Hepatocyte (in vitro differentiated cells): ENCODE measurements at regions not wholly inside any gene's neighbourhood (a gene's known extent, or its start where the extent isn't known, plus 50 kb on each side); places are given as distances from the start of the nearest gene placed in this dataset.

ENCODE experiments used
- DNase-seq: peaks from one replicate; pipeline ENCODE4 v3.0.0-alpha.2; 2016; ENCODE audit warnings: low spot score
- H2AFZ ChIP-seq: fragments of 200-600 bp; sonication (generic); 2 replicates; pipeline ENCODE4 v1.6.0; 2016; ENCODE audit warnings: antibody characterized with exemption, mild to moderate bottlenecking
- H3K27ac ChIP-seq: fragments of 200-600 bp; sonication (generic); 2 replicates; pipeline ENCODE4 v1.5.1; 2016; ENCODE audit warnings: mild to moderate bottlenecking
- H3K27me3 ChIP-seq: fragments of 200-600 bp; sonication (generic); 2 replicates; pipeline ENCODE4 v1.6.1; 2016
- H3K36me3 ChIP-seq: fragments of 200-600 bp; sonication (generic); replicated peaks from 2 replicates; pipeline ENCODE4 v1.5.1; 2016; ENCODE audit warnings: low read depth; ENCODE audit not compliant: insufficient read depth
- H3K4me1 ChIP-seq: fragments of 200-600 bp; sonication (generic); 2 replicates; pipeline ENCODE4 v1.5.1; 2016; ENCODE audit warnings: mild to moderate bottlenecking, moderate library complexity; ENCODE audit not compliant: insufficient read depth
- H3K4me2 ChIP-seq: fragments of 200-600 bp; sonication (generic); 2 replicates; pipeline ENCODE4 v1.6.0; 2016
- H3K4me3 ChIP-seq: fragments of 200-600 bp; sonication (generic); 2 replicates; pipeline ENCODE4 v1.5.1; 2016; ENCODE audit warnings: mild to moderate bottlenecking
- H3K79me2 ChIP-seq: fragments of 200-600 bp; sonication (generic); 2 replicates; pipeline ENCODE4 v1.6.0; 2017; ENCODE audit warnings: mild to moderate bottlenecking
- H3K9me2 ChIP-seq: fragments of 200-600 bp; sonication (generic); replicated peaks from 2 replicates; pipeline ENCODE4 v1.6.0; 2017; ENCODE audit warnings: mild to moderate bottlenecking; ENCODE audit not compliant: insufficient read depth
- H3K9me3 ChIP-seq: fragments of 200-600 bp; sonication (generic); 2 replicates; pipeline ENCODE4 v1.5.1; 2016; ENCODE audit warnings: low read depth, mild to moderate bottlenecking
- H4K20me1 ChIP-seq: fragments of 200-600 bp; sonication (generic); 2 replicates; pipeline ENCODE4 v1.6.0; 2016; ENCODE audit warnings: mild to moderate bottlenecking; ENCODE audit not compliant: insufficient read depth, poor library complexity, severe bottlenecking
- CTCF ChIP-seq: fragments of 200-600 bp; sonication (generic); IDR thresholded peaks from 2 replicates; pipeline ENCODE4 v1.5.1; 2016; ENCODE audit warnings: antibody characterized with exemption, mild to moderate bottlenecking; ENCODE audit not compliant: poor library complexity
- EZH2 ChIP-seq: fragments of 200-600 bp; sonication (generic); IDR thresholded peaks from 2 replicates; pipeline ENCODE4 v1.6.1; 2016; ENCODE audit warnings: antibody characterized with exemption, mild to moderate bottlenecking, borderline replicate concordance
- EZH2phosphoT487 ChIP-seq: fragments of 200-600 bp; sonication (generic); IDR thresholded peaks from one replicate; pipeline ENCODE4 v1.6.1; 2018; ENCODE audit warnings: antibody characterized with exemption, mild to moderate bottlenecking, low read depth, moderate library complexity; ENCODE audit not compliant: unreplicated experiment, severe bottlenecking
- WGBS: methylation state at CpG from one replicate; pipeline ENCODE4 v1.1.6; 2016; ENCODE audit warnings: low lambda C conversion rate; ENCODE audit errors: missing lambda C conversion rate; 5-methylcytosine and 5-hydroxymethylcytosine counted together

GRCh38 chrX:81615979-81616378, 414.1 kb downstream of the SH3BGRL start:
- H3K9me2 ChIP-seq = no peaks in the 10 kb centered on the region
- 52% methylated on average over 2 of the region's 2 CpGs for WGBS
- no peaks in the 10 kb centered on the region for H3K36me3 ChIP-seq
- no peak for DNase-seq
- H3K4me2 ChIP-seq = no peak overlapping the region
- no peaks in the 10 kb centered on the region for H3K9me3 ChIP-seq
- TF ChIP-seq EZH2phosphoT487 (no peak), CTCF (no peak), EZH2 (no peak)
- no peaks in the 10 kb centered on the region for H4K20me1 ChIP-seq
- no peak overlapping the region for H2AFZ ChIP-seq
- H3K4me1 ChIP-seq = no peaks in the 10 kb centered on the region
- H3K4me3 ChIP-seq = no peak overlapping the region
- no peaks in the 10 kb centered on the region for H3K27me3 ChIP-seq
- H3K27ac ChIP-seq = no peak overlapping the region
- no peaks in the 10 kb centered on the region for H3K79me2 ChIP-seq

GRCh38 chrX:81662381-81662780, 460.5 kb downstream of the SH3BGRL start:
- H3K4me1 ChIP-seq = no peaks in the 10 kb centered on the region
- no peak overlapping the region for H3K27ac ChIP-seq
- H4K20me1 ChIP-seq = no peaks in the 10 kb centered on the region
- no peaks in the 10 kb centered on the region for H3K9me3 ChIP-seq
- no peak overlapping the region for H2AFZ ChIP-seq
- DNase-seq = no peak
- no peak overlapping the region for H3K4me3 ChIP-seq
- TF ChIP-seq EZH2 = no peak
- TF ChIP-seq CTCF = no peak
- no peak for TF ChIP-seq EZH2phosphoT487
- no peak overlapping the region for H3K4me2 ChIP-seq
- H3K9me2 ChIP-seq = no peaks in the 10 kb centered on the region
- no peaks in the 10 kb centered on the region for H3K36me3 ChIP-seq
- H3K79me2 ChIP-seq = no peaks in the 10 kb centered on the region
- no peaks in the 10 kb centered on the region for H3K27me3 ChIP-seq

- TF ChIP-seq EZH2 = no peak
- no peak for TF ChIP-seq EZH2phosphoT487
- TF ChIP-seq CTCF = no peak
- WGBS = 67% methylated on average over 3 of the region's 3 CpGs
- no peaks in the 10 kb centered on the region for H4K20me1 ChIP-seq
Observed at GRCh38 chrX:81708487-81708886, 506.6 kb downstream of the SH3BGRL start.

GRCh38 chrX:81728622-81729021, 526.7 kb downstream of the SH3BGRL start:
- H4K20me1 ChIP-seq = no peaks in the 10 kb centered on the region
- H3K9me2 ChIP-seq = no peaks in the 10 kb centered on the region
- no peak for DNase-seq
- H3K27me3 ChIP-seq = no peaks in the 10 kb centered on the region
- no peak overlapping the region for H3K4me3 ChIP-seq
- H3K79me2 ChIP-seq = no peaks in the 10 kb centered on the region
- H3K9me3 ChIP-seq = peaks cover 8% of the 10 kb centered on the region
- H3K36me3 ChIP-seq = no peaks in the 10 kb centered on the region
- 62% methylated on average over 2 of the region's 2 CpGs for WGBS
- TF ChIP-seq EZH2phosphoT487 (no peak), CTCF (no peak), EZH2 (no peak)
- no peak overlapping the region for H2AFZ ChIP-seq
- H3K27ac ChIP-seq = no peak overlapping the region
- no peak overlapping the region for H3K4me2 ChIP-seq
- no peaks in the 10 kb centered on the region for H3K4me1 ChIP-seq

More at GRCh38 chrX:81708487-81708886, 506.6 kb downstream of the SH3BGRL start:
- no peaks in the 10 kb centered on the region for H3K27me3 ChIP-seq
- no peaks in the 10 kb centered on the region for H3K9me3 ChIP-seq
- no peak for DNase-seq
- no peak overlapping the region for H2AFZ ChIP-seq
- no peak overlapping the region for H3K27ac ChIP-seq
- no peaks in the 10 kb centered on the region for H3K36me3 ChIP-seq
- no peaks in the 10 kb centered on the region for H3K79me2 ChIP-seq
- no peaks in the 10 kb centered on the region for H3K4me1 ChIP-seq
- H3K4me2 ChIP-seq = no peak overlapping the region
- no peaks in the 10 kb centered on the region for H3K9me2 ChIP-seq
- no peak overlapping the region for H3K4me3 ChIP-seq
